ENCODE measurements at regions not wholly inside any gene's neighbourhood (a gene's known extent, or its start where the extent isn't known, plus 50 kb on each side); places are given as distances from the start of the nearest gene placed in this dataset.

DNA sequence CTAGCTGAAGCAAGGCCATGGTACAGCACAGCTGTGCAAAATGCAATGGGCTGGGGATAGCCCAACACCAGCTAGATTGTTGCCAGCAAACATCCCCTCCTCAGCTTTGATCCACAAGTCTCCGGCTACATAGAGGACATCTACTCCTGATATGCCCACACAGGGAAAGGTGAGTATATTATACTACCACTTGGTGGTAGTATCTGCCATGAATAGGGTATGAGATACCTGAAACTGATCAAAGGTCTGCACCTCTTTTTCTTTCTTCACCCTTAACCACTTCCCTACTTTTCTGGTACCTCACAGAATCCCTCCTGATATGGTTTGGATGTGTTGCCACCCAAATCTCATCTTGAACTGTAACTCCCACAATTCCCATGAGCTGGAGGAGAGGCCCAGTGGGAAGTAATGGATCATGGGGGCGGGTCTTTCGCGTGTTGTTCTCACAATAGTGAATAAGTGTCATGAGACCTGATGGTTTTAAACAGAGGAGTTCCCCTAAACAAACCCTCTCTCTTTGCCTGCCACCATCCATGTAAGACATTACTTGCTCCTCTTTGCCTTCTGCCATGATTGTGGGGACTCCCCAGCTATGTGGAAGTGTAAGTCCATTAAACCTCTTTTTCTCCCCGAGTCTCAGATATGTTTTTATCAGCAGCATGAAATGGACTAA is 279.6 kb downstream of the TXNL1 start:
- Histone ChIP-seq H3K27ac (no peak overlapping the region), H3K27me3 (no peaks in the 10 kb centered on the region), H3K4me3 (no peak overlapping the region), H3K9me3 (peaks cover 0 to 14% (median 0%) of the 10 kb centered on the region in 3 donors), H3K36me3 (no peaks in the 10 kb centered on the region), H3K4me1 (no peaks in the 10 kb centered on the region)
- 83 to 87% methylated on average over 4 to 5 of the region's 5 CpGs for WGBS, 2 donors
- intact Hi-C loops (cut with DNase I) = no loop called here
- no peak for DNase-seq
- TF ChIP-seq, protein P1, sequence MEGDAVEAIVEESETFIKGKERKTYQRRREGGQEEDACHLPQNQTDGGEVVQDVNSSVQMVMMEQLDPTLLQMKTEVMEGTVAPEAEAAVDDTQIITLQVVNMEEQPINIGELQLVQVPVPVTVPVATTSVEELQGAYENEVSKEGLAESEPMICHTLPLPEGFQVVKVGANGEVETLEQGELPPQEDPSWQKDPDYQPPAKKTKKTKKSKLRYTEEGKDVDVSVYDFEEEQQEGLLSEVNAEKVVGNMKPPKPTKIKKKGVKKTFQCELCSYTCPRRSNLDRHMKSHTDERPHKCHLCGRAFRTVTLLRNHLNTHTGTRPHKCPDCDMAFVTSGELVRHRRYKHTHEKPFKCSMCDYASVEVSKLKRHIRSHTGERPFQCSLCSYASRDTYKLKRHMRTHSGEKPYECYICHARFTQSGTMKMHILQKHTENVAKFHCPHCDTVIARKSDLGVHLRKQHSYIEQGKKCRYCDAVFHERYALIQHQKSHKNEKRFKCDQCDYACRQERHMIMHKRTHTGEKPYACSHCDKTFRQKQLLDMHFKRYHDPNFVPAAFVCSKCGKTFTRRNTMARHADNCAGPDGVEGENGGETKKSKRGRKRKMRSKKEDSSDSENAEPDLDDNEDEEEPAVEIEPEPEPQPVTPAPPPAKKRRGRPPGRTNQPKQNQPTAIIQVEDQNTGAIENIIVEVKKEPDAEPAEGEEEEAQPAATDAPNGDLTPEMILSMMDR (IDR thresholded peaks at IDR 0.05) = peak in 1 of 6 experiments; percentile 43
- TF ChIP-seq POLR2A (IDR thresholded peaks at IDR 0.05) = no peak

DNA sequence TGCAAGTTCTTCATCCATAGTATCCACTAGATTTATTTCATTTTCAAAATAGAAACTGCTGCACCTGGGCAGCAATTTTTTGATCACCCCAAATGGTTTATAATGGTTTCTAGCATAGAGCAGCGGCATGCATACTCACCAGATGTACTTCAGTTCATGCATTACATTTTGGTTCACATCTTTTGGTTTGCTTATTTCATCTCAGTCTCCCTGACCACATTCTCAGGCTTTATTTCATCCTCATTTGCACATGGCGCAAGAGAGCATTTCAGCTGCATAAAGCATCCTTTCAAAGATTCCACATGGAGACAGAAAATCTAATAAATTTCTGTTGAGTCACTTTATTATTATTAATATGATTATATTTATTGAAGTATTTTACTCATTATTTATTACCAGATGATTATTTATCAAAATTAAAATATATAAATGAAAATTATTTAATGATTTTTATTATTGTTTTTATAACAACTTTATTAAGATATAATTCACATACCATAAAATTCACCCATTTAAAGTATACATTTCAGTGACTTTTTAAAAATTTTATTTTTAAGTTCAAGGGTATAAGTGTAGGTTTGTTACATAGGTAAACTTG is 284.6 kb downstream of the TXNL1 start:
- Histone ChIP-seq H3K27me3 (no peaks in the 10 kb centered on the region), H3K27ac (no peak overlapping the region), H3K9me3 (no peaks in the 10 kb centered on the region), H3K4me1 (no peaks in the 10 kb centered on the region), H3K4me3 (no peak overlapping the region), H3K36me3 (no peaks in the 10 kb centered on the region)
- TF ChIP-seq POLR2A (IDR thresholded peaks at IDR 0.05) = no peak
- TF ChIP-seq, protein P1 (IDR thresholded peaks at IDR 0.05) = no peak
- WGBS, 2 donors = 90 to 94% methylated on average over 2 of the region's 2 CpGs
- intact Hi-C loops (cut with DNase I) = no loop called here
- DNase-seq = no peak

DNA sequence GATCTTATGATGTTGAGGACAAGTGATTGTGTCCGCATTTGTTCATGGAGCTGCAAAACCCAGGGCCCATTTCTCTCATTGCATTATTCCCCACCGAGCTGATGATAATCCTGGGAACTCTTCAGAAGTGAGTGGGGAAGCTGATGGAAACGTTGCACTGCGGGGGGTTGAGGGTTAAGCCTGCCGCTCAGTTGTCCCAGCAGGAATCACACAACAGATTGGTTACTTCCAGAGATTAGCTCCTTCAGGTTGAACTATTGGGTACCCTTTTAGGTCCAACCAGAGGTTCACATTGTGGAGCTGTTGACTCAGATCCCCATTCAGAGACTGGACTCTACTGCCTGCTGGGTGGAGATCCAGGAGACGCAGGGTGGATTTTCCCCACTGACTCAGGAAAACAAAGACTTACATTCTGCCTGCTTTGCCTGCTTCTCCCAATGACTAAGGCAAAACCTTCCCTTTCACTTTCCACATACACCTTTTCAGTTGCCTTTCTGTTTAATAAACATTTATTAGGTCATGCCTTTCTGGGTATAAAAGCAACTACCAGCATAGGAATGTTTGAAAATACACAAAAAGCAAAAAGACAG is 286.4 kb downstream of the TXNL1 start:
- Histone ChIP-seq H3K27me3 (no peaks in the 10 kb centered on the region), H3K9me3 (no peaks in the 10 kb centered on the region), H3K4me3 (no peak overlapping the region), H3K4me1 (no peaks in the 10 kb centered on the region), H3K36me3 (no peaks in the 10 kb centered on the region), H3K27ac (no peak overlapping the region)
- DNase-seq = no peak
- TF ChIP-seq, protein P1 (IDR thresholded peaks at IDR 0.05) = no peak
- TF ChIP-seq POLR2A (IDR thresholded peaks at IDR 0.05) = no peak
- 61 to 66% methylated on average over 6 of the region's 6 CpGs for WGBS, 2 donors
- intact Hi-C loops (cut with DNase I) = no loop called here

DNA sequence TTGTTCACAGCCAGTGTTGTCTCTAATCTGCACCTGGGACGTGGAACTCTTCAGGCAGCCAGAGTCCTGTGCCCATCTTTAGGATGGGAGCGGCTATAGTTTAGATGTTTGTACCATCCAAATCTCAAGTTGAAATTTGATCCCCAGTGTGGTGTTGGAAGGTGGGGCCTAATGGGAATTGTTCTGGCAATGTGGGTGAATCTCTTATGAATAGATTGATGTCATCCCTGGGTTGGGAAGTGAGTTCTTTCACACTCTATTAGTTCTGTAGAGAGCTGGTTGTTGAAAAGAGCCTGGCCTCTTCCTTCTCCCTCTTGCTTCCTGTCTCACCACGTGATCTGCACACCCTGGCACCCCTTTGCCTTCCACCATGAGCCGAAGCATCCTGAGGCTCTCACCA is 300.9 kb downstream of the TXNL1 start:
- intact Hi-C loops (cut with DNase I) = no loop called here
- TF ChIP-seq POLR2A (IDR thresholded peaks at IDR 0.05) = no peak
- TF ChIP-seq, protein P1 (IDR thresholded peaks at IDR 0.05) = no peak
- H3K4me3 ChIP-seq = no peak overlapping the region
- no peaks in the 10 kb centered on the region for H3K9me3 ChIP-seq
- WGBS, 2 donors = 75 to 78% methylated on average over 3 to 4 of the region's 4 CpGs
- no peaks in the 10 kb centered on the region for H3K4me1 ChIP-seq
- no peaks in the 10 kb centered on the region for H3K36me3 ChIP-seq
- DNase-seq = no peak
- no peak overlapping the region for H3K27ac ChIP-seq
- H3K27me3 ChIP-seq = no peaks in the 10 kb centered on the region

DNA sequence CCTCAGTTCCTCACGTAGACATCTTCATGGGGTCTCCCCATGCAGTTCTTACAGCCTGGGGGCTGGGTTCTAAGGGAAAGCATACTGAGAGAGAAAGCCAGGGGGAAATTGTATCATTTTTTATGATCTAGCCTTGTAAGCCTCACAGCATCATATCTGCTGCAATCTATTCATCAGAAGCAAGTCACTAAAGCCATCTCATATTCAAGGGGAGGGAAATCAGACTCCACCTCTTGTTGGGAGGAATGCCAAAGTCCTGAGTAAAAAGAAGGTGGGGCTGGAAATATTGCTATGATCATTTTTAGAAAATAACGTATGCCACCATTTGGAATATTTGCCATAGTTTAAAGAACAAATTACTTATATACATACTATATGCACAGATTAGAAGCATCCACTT is 304.6 kb downstream of the TXNL1 start:
- Histone ChIP-seq H3K9me3 (no peaks in the 10 kb centered on the region), H3K36me3 (no peaks in the 10 kb centered on the region), H3K4me1 (no peaks in the 10 kb centered on the region), H3K27ac (no peak overlapping the region), H3K27me3 (no peaks in the 10 kb centered on the region), H3K4me3 (no peak overlapping the region)
- DNase-seq = no peak
- WGBS, 2 donors = 74 to 80% methylated on average over 2 of the region's 2 CpGs
- intact Hi-C loops (cut with DNase I) = no loop called here
- no peak for TF ChIP-seq POLR2A (IDR thresholded peaks at IDR 0.05)
- TF ChIP-seq, protein P1 (IDR thresholded peaks at IDR 0.05) = no peak
